Psoas muscle (tissue), 7 donors: ENCODE measurements at regions not wholly inside any gene's neighbourhood (a gene's known extent, or its start where the extent isn't known, plus 50 kb on each side); places are given as distances from the start of the nearest gene placed in this dataset.
"Not testable (repeated sequence)": the region's sequence is repeated elsewhere in the genome, so short reads cannot be mapped to it uniquely, and the experiment has no call there.

ENCODE experiments used
- ATAC-seq, 4 donors: fragments of 200-7000 bp; cut with Tn5 transposase; one replicate each; pipeline ENCODE4 v1.9.1; 2020; ENCODE audit warnings: moderate library complexity in 3 of 4, mild to moderate bottlenecking in 2 of 4
- DNase-seq, 2 donors: peaks; one replicate each; pipeline ENCODE4 v3.0.0-alpha.2; 2020
- H3K27ac ChIP-seq: fragments of 200-600 bp; one replicate; pipeline ENCODE4 v1.8.0; 2022
- H3K27me3 ChIP-seq, 3 donors: fragments of 200-600 bp in 1 of 3; one replicate each; pipeline versions ENCODE4 v1.6.1 to v1.8.0; 2013 to 2022; ENCODE audit warnings: low read length in 2 of 3, mild to moderate bottlenecking in 2 of 3, moderate library complexity in 1 of 3; ENCODE audit not compliant: insufficient read depth in 3 of 3
- H3K36me3 ChIP-seq, 2 donors: fragments of 200-600 bp in 1 of 2; one replicate each; pipeline versions ENCODE4 v1.6.1 to v1.8.0; 2013 to 2022; ENCODE audit warnings: low read depth in 1 of 2, mild to moderate bottlenecking in 1 of 2, moderate library complexity in 1 of 2; ENCODE audit not compliant: insufficient read depth in 1 of 2
- H3K4me1 ChIP-seq: fragments of 200-600 bp; one replicate; pipeline ENCODE4 v1.8.0; 2022
- H3K4me3 ChIP-seq: fragments of 200-600 bp; one replicate; pipeline ENCODE4 v1.8.0; 2022; ENCODE audit warnings: mild to moderate bottlenecking
- H3K9me3 ChIP-seq: fragments of 200-600 bp; one replicate; pipeline ENCODE4 v1.8.0; 2022
- CTCF ChIP-seq: fragments of 200-600 bp; IDR thresholded peaks from one replicate; pipeline ENCODE4 v1.8.0; 2022; ENCODE audit warnings: antibody characterized with exemption
- WGBS, 3 donors: extraction: QIAGEN DNeasy Blood & Tissue Kit; methylation state at CpG; one replicate each; pipeline versions ENCODE4 v1.1.6 to v1.1.7; 2013; 5-methylcytosine and 5-hydroxymethylcytosine counted together
- intact Hi-C, 2 donors: fragments of 100-400 bp; cut with DNase I; formaldehyde crosslinking; loops; one replicate each; pipeline versions ENCODE4 v1.11.0 to v1.14.2; 2022
- donor health status: healthy with polysubstance abuse.
- donor health status: DM: no; HTN: no; CAD: no; lungs with moderate emphysema.
- donor health status: Bipolar disorder and iron deficiency.
- donor health status: healthy.
- donor health status: DM: yes; HTN: yes; CAD: no.
- donor health status: DM: no; HTN: no; CAD: no.
- donor health status: DM: yes; HTN: yes; CAD: no.

- Histone ChIP-seq H3K9me3 (no peaks in the 10 kb centered on the region), H3K27me3 (no peaks in the 10 kb centered on the region), H3K4me3 (no peak overlapping the region), H3K27ac (no peak overlapping the region), H3K36me3 (no peaks in the 10 kb centered on the region), H3K4me1 (no peaks in the 10 kb centered on the region)
- ATAC-seq: no peak
- TF ChIP-seq CTCF: no peak
- WGBS, 3 donors: 67 to 74% (median 73%) methylated on average over 2 of the region's 2 CpGs
- intact Hi-C loops: no loop called here
- no peak for DNase-seq
Observed at GRCh38 chr1:219075121-219075879, 98.4 kb upstream of the LYPLAL1 start.

GRCh38 chr1:219076326-219076937, 97.2 kb upstream of the LYPLAL1 start:
- no peak overlapping the region for H3K27ac ChIP-seq
- no peak for DNase-seq
- intact Hi-C loops: no loop called here
- ATAC-seq: no peak
- TF ChIP-seq CTCF: no peak
- 94 to 98% (median 95%) methylated on average over 1 of the region's 1 CpG for WGBS, 3 donors
- no peak overlapping the region for H3K4me3 ChIP-seq
- H3K9me3 ChIP-seq: no peaks in the 10 kb centered on the region
- no peaks in the 10 kb centered on the region for H3K36me3 ChIP-seq
- H3K4me1 ChIP-seq: no peaks in the 10 kb centered on the region
- no peaks in the 10 kb centered on the region for H3K27me3 ChIP-seq

- H3K4me3 ChIP-seq, H3K4me1 ChIP-seq, H3K27me3 ChIP-seq, ATAC-seq, H3K27ac ChIP-seq, intact Hi-C loops, H3K36me3 ChIP-seq, H3K9me3 ChIP-seq, DNase-seq: not testable (repeated sequence)
- WGBS, 3 donors: 96 to 98% (median 97%) methylated on average over 3 of the region's 3 CpGs
Observed at GRCh38 chr1:219077767-219078166, 95.9 kb upstream of the LYPLAL1 start.

GRCh38 chr1:219081943-219082925, 91.4 kb upstream of the LYPLAL1 start:
- intact Hi-C loops: no loop called here
- TF ChIP-seq CTCF: no peak
- Histone ChIP-seq H3K36me3 (no peaks in the 10 kb centered on the region), H3K27me3 (no peaks in the 10 kb centered on the region), H3K27ac (no peak overlapping the region), H3K4me3 (no peak overlapping the region), H3K9me3 (no peaks in the 10 kb centered on the region), H3K4me1 (peaks cover 5% of the 10 kb centered on the region)
- whole genome bisulfite sequencing, 3 donors: 88 to 91% (median 88%) methylated on average over 7 of the region's 7 CpGs
- ATAC-seq: no peak
- no peak for DNase-seq

GRCh38 chr1:219083631-219084030, 90.0 kb upstream of the LYPLAL1 start:
- WGBS, 3 donors: 84 to 91% (median 84%) methylated on average over 1 of the region's 1 CpG
- Histone ChIP-seq H3K36me3 (no peaks in the 10 kb centered on the region), H3K9me3 (no peaks in the 10 kb centered on the region), H3K27me3 (no peaks in the 10 kb centered on the region), H3K4me1 (peaks cover 14% of the 10 kb centered on the region), H3K4me3 (no peak overlapping the region), H3K27ac (no peak overlapping the region)
- no peak for ATAC-seq
- intact Hi-C loops: no loop called here
- TF ChIP-seq CTCF: no peak
- no peak for DNase-seq
